CD4-positive, CD25-positive, alpha-beta regulatory T cell (primary cell): ENCODE measurements at regions not wholly inside any gene's neighbourhood (a gene's known extent, or its start where the extent isn't known, plus 50 kb on each side); places are given as distances from the start of the nearest gene placed in this dataset.

Source experiments
- ATAC-seq, 2 donors: fragments of 150-1000 bp; cut with Tn5 transposase; one replicate each; pipeline ENCODE4 v1.10.0; 2021; ENCODE audit warnings: low read depth in 2 of 2, moderate number of reproducible peaks in 2 of 2, moderate library complexity in 1 of 2
- DNase-seq, 3 donors: peaks; one replicate each; pipeline versions ENCODE4 v3.0.0 to v3.0.0-alpha.2; 2012 to 2022; ENCODE audit warnings: mixed read lengths in 1 of 3
- H3K27ac ChIP-seq: one replicate; pipeline ENCODE4 v1.7.0; 2013; ENCODE audit warnings: mild to moderate bottlenecking, low read length; ENCODE audit not compliant: insufficient read depth, poor library complexity, severe bottlenecking
- H3K27me3 ChIP-seq: one replicate; pipeline ENCODE4 v1.7.0; 2013; ENCODE audit warnings: low read length; ENCODE audit not compliant: control insufficient read depth, insufficient read depth
- H3K36me3 ChIP-seq: one replicate; pipeline ENCODE4 v1.7.0; 2013; ENCODE audit warnings: mild to moderate bottlenecking, low read length, moderate library complexity; ENCODE audit not compliant: control insufficient read depth, insufficient read depth
- H3K4me1 ChIP-seq: 2 replicates; pipeline ENCODE4 v1.7.0; 2013; ENCODE audit warnings: mild to moderate bottlenecking, low read length; ENCODE audit not compliant: insufficient read depth, control insufficient read depth, poor library complexity, severe bottlenecking
- H3K4me3 ChIP-seq: one replicate; pipeline ENCODE4 v1.7.0; 2013; ENCODE audit warnings: low read depth, mild to moderate bottlenecking, low read length, moderate library complexity
- H3K9me3 ChIP-seq, 2 experiments: 1 replicate in 1 of 2; 2 replicates in 1 of 2; pipeline ENCODE4 v1.7.0; 2013; ENCODE audit warnings: low read length in 2 of 2, mild to moderate bottlenecking in 1 of 2, moderate library complexity in 1 of 2; ENCODE audit not compliant: control insufficient read depth in 2 of 2
- H3K27ac Mint-ChIP-seq, 3 donors: one replicate each; pipeline ENCODE4 v1.8.0; 2020 to 2022; ENCODE audit warnings: mild to moderate bottlenecking in 3 of 3, mixed read lengths in 3 of 3, moderate library complexity in 2 of 3
- H3K27me3 Mint-ChIP-seq: one replicate; pipeline ENCODE4 v1.8.0; 2022; ENCODE audit warnings: mild to moderate bottlenecking, mixed read lengths
- H3K36me3 Mint-ChIP-seq: one replicate; pipeline ENCODE4 v1.8.0; 2020; ENCODE audit warnings: mixed read lengths
- H3K4me1 Mint-ChIP-seq, 4 donors: one replicate each; pipeline ENCODE4 v1.8.0; 2020 to 2022; ENCODE audit warnings: mixed read lengths in 4 of 4, mild to moderate bottlenecking in 1 of 4
- H3K4me3 Mint-ChIP-seq, 4 donors: one replicate each; pipeline ENCODE4 v1.8.0; 2020 to 2022; ENCODE audit warnings: mild to moderate bottlenecking in 4 of 4, mixed read lengths in 4 of 4, moderate library complexity in 3 of 4
- H3K9me3 Mint-ChIP-seq, 7 donors: one replicate each; pipeline ENCODE4 v1.8.0; 2020 to 2022; ENCODE audit warnings: mixed read lengths in 7 of 7, mild to moderate bottlenecking in 3 of 7, moderate library complexity in 2 of 7

GRCh38 chr13:87607266-87607665, 63.9 kb upstream of the SLITRK5 start:
- Histone ChIP-seq H3K9me3 (peaks cover 0 to 2% of the 10 kb centered on the region in 2 experiments), H3K4me1 (no peaks in the 10 kb centered on the region), H3K27me3 (no peaks in the 10 kb centered on the region), H3K36me3 (no peaks in the 10 kb centered on the region), H3K4me3 (no peak overlapping the region), H3K27ac (no peak overlapping the region)
- H3K9me3 Mint-ChIP-seq, result peaks cover 4 to 31% (median 10%) of the 10 kb centered on the region in 7 donors
- H3K4me1 Mint-ChIP-seq, result no peaks in the 10 kb centered on the region
- H3K27ac Mint-ChIP-seq, result no peak overlapping the region
- no peaks in the 10 kb centered on the region for H3K36me3 Mint-ChIP-seq
- H3K4me3 Mint-ChIP-seq, result no peak overlapping the region
- H3K27me3 Mint-ChIP-seq, result no peaks in the 10 kb centered on the region
- DNase-seq, result no peak
- ATAC-seq, result no peak

GRCh38 chr13:87614276-87614675, 56.9 kb upstream of the SLITRK5 start:
- Mint-ChIP-seq H3K27ac (no peak overlapping the region), H3K36me3 (no peaks in the 10 kb centered on the region), H3K4me3 (no peak overlapping the region), H3K4me1 (no peaks in the 10 kb centered on the region), H3K27me3 (no peaks in the 10 kb centered on the region), H3K9me3 (peaks cover 2 to 13% (median 5%) of the 10 kb centered on the region in 7 donors)
- Histone ChIP-seq H3K4me1 (no peaks in the 10 kb centered on the region), H3K27ac (no peak overlapping the region), H3K27me3 (no peaks in the 10 kb centered on the region), H3K36me3 (no peaks in the 10 kb centered on the region), H3K9me3 (peaks cover 0 to 2% of the 10 kb centered on the region in 2 experiments), H3K4me3 (no peak overlapping the region)
- no peak for DNase-seq
- ATAC-seq, result no peak
